Stimulated activated naive CD8-positive, alpha-beta T cell treated with anti-CD3 and anti-CD28 coated beads, Interleukin-15, amount 100 ng/mL, for 72 hours (primary cell): ENCODE measurements at regions not wholly inside any gene's neighbourhood (a gene's known extent, or its start where the extent isn't known, plus 50 kb on each side); places are given as distances from the start of the nearest gene placed in this dataset.
"Not testable (repeated sequence)": the region's sequence is repeated elsewhere in the genome, so short reads cannot be mapped to it uniquely, and the experiment has no call there.

Experiments
- ATAC-seq: fragments of 150-1000 bp; cut with Tn5 transposase; 2 replicates; pipeline ENCODE4 v1.10.0; 2021; ENCODE audit warnings: mild to moderate bottlenecking, moderate library complexity
- DNase-seq, 2 donors: peaks; one replicate each; pipeline ENCODE4 v3.0.0; 2021 to 2022
- H3K27ac Mint-ChIP-seq, 2 donors: one replicate each; pipeline ENCODE4 v1.8.0; 2022; ENCODE audit warnings: mild to moderate bottlenecking in 2 of 2, mixed read lengths in 2 of 2, moderate library complexity in 2 of 2
- H3K27me3 Mint-ChIP-seq: one replicate; pipeline ENCODE4 v1.8.0; 2022; ENCODE audit warnings: mixed read lengths
- H3K4me1 Mint-ChIP-seq: one replicate; pipeline ENCODE4 v1.8.0; 2022; ENCODE audit warnings: mild to moderate bottlenecking, mixed read lengths
- H3K4me3 Mint-ChIP-seq, 2 donors: one replicate each; pipeline ENCODE4 v1.8.0; 2022; ENCODE audit warnings: mild to moderate bottlenecking in 2 of 2, mixed read lengths in 2 of 2, moderate library complexity in 1 of 2
- H3K9me3 Mint-ChIP-seq, 2 donors: one replicate each; pipeline ENCODE4 v1.8.0; 2022; ENCODE audit warnings: mixed read lengths in 2 of 2

- peaks cover 10 to 24% of the 10 kb centered on the region in 2 donors for H3K9me3 Mint-ChIP-seq
- H3K27ac Mint-ChIP-seq = no peak overlapping the region
- ATAC-seq = no peak
- no peak for DNase-seq
- no peaks in the 10 kb centered on the region for H3K4me1 Mint-ChIP-seq
- no peak overlapping the region for H3K4me3 Mint-ChIP-seq
- no peaks in the 10 kb centered on the region for H3K27me3 Mint-ChIP-seq
Measured at GRCh38 chr1:80143361-80143760, 1136.8 kb upstream of the ADGRL4 start.

GRCh38 chr1:80137946-80138602, 1131.5 kb upstream of the ADGRL4 start:
- not testable (repeated sequence) for H3K27me3 Mint-ChIP-seq, ATAC-seq, H3K4me3 Mint-ChIP-seq, H3K27ac Mint-ChIP-seq, H3K9me3 Mint-ChIP-seq, DNase-seq, H3K4me1 Mint-ChIP-seq

GRCh38 chr1:80113168-80114038, 1106.9 kb upstream of the ADGRL4 start:
- Mint-ChIP-seq H3K27ac (no peak overlapping the region), H3K27me3 (no peaks in the 10 kb centered on the region), H3K4me3 (no peak overlapping the region), H3K9me3 (peaks cover 19 to 31% of the 10 kb centered on the region in 2 donors), H3K4me1 (no peaks in the 10 kb centered on the region)
- ATAC-seq = no peak
- no peak for DNase-seq

- H3K9me3 Mint-ChIP-seq = peaks cover 16 to 22% of the 10 kb centered on the region in 2 donors
- H3K4me3 Mint-ChIP-seq = no peak overlapping the region
- no peaks in the 10 kb centered on the region for H3K4me1 Mint-ChIP-seq
- DNase-seq (no peak), ATAC-seq (no peak)
- no peak overlapping the region for H3K27ac Mint-ChIP-seq
- H3K27me3 Mint-ChIP-seq = no peaks in the 10 kb centered on the region
Measured at GRCh38 chr1:80101159-80101558, 1094.6 kb upstream of the ADGRL4 start.

DNA sequence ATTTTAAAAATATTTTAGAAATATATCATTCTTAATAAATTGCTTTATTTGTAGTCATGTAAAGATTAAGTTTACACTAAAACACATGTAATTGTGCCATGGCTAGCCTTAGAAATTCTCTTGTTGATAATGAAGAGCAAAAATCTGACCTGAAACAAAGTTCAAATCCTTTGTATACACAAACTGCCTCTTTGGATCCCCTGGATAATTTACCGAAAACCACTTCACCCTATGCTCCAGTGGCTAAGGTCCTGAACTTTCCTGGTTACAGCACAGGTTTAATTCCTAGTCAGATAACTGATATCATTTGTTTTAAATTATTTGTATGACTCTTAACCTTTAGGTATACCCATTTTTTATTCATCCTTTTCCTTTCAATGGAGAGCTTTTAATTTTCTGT, 1093.2 kb upstream of the ADGRL4 start:
- Mint-ChIP-seq H3K9me3 (peaks cover 20 to 30% of the 10 kb centered on the region in 2 donors), H3K27me3 (no peaks in the 10 kb centered on the region), H3K4me1 (no peaks in the 10 kb centered on the region), H3K27ac (no peak overlapping the region), H3K4me3 (no peak overlapping the region)
- DNase-seq (no peak), ATAC-seq (no peak)

DNA sequence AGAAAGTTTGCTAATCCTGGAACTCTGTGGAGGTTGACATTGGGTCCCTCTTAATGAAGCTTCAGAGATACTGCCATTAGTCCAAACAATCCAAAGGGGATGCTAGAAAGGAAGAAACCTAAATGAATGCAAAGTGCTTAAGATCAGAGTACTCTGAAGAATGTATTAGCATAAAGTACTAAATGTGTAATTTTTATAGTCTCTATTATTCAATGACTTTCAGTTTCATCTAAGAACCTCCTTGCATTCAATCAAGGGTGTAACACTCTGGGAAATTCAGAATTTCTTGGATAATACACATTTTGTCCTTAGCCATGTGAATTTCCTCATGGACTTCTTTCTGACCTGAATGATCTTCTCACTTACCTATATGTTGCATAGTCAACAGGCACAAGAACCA, 1078.5 kb upstream of the ADGRL4 start:
- DNase-seq = no peak
- no peak overlapping the region for H3K27ac Mint-ChIP-seq
- no peak overlapping the region for H3K4me3 Mint-ChIP-seq
- ATAC-seq = no peak
- peaks cover 15% of the 10 kb centered on the region in 2 donors for H3K9me3 Mint-ChIP-seq
- H3K27me3 Mint-ChIP-seq = no peaks in the 10 kb centered on the region
- no peaks in the 10 kb centered on the region for H3K4me1 Mint-ChIP-seq

DNA sequence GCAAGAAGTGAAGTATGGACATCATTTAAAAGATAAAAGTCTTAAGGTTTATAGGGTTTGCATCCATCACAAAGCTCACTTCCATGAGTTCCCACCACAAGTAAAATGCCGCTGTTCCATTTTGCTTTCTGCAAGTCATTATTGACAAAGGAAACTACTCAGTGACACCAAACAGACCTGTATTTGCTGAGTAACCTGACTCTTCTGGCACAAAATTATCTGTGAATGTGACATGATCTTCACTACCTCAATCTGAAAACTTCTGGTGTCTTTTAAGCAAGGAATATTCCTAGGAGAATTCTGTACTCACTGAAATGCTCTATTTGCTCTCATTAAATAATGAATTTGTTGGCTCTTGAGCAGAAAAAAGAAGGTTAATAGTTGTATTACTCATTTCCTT, 1077.4 kb upstream of the ADGRL4 start:
- Mint-ChIP-seq H3K27ac (no peak overlapping the region), H3K9me3 (peaks cover 15 to 22% of the 10 kb centered on the region in 2 donors), H3K27me3 (no peaks in the 10 kb centered on the region), H3K4me3 (no peak overlapping the region), H3K4me1 (no peaks in the 10 kb centered on the region)
- DNase-seq (no peak), ATAC-seq (no peak)

DNA sequence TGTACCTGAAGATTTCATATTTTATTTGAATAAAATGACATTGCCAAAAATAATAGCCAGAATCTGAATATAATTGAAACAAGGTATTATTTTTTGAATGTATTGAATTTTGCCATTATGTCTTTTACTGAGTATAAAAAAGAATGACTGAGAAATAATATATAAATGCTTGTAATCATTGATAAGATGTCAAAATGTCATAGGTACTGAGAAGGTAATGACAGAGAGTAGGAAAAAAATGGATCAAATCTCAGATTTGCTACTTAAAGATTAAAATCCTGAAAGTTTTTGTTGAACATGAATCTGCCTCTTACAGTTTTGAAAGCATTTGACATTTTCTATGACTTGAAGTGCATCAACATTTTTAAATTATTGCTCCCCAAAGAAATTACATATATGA, 1069.9 kb upstream of the ADGRL4 start:
- ATAC-seq (no peak), DNase-seq (no peak)
- H3K27me3 Mint-ChIP-seq = no peaks in the 10 kb centered on the region
- no peaks in the 10 kb centered on the region for H3K4me1 Mint-ChIP-seq
- no peak overlapping the region for H3K4me3 Mint-ChIP-seq
- no peak overlapping the region for H3K27ac Mint-ChIP-seq
- peaks cover 14 to 17% of the 10 kb centered on the region in 2 donors for H3K9me3 Mint-ChIP-seq

DNA sequence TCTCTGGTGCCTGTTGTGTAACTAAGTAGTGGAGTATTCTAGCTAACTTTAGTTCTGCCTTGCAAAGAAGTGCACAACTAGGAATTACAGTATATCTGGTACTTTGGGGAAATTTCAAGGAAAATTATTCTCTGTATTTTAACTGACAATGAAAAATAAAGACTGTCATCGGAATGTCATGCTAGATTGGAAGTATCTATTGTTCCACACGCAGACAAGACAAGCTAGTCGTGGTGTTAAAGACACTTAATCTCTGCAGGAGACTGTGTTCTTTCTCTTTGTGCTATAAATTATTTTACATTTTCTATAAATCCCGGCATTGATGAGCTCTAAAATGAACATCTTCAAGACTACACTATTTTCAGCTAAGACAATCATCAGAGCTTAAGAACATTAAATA, 1068.8 kb upstream of the ADGRL4 start:
- ATAC-seq = no peak
- Mint-ChIP-seq H3K4me3 (no peak overlapping the region), H3K27me3 (no peaks in the 10 kb centered on the region), H3K27ac (no peak overlapping the region), H3K4me1 (no peaks in the 10 kb centered on the region), H3K9me3 (peaks cover 8 to 10% of the 10 kb centered on the region in 2 donors)
- DNase-seq = no peak

DNA sequence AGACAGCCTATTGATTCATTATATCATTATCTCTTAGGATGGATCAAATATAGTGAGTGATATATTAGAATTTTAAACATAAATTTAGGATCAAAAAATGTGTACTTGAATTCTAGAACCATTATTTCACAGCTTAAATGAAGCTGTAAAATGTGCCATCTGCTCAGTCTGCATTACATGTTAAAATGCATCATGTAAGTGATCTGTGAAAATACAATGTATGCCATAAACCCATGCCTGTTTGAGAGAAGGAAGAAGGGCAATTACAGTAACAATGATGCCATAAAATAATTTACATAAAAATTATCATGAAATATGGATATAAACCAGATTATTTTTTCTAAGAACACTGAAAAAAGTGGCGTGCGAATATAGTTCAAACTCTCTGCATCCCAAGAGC, 1066.0 kb upstream of the ADGRL4 start:
- no peak for ATAC-seq
- peaks cover 0 to 6% of the 10 kb centered on the region in 2 donors for H3K9me3 Mint-ChIP-seq
- H3K4me3 Mint-ChIP-seq = no peak overlapping the region
- H3K27me3 Mint-ChIP-seq = no peaks in the 10 kb centered on the region
- H3K27ac Mint-ChIP-seq = no peak overlapping the region
- no peaks in the 10 kb centered on the region for H3K4me1 Mint-ChIP-seq
- no peak for DNase-seq

GRCh38 chr1:80066060-80066459, 1059.5 kb upstream of the ADGRL4 start:
- no peaks in the 10 kb centered on the region for H3K9me3 Mint-ChIP-seq
- no peaks in the 10 kb centered on the region for H3K4me1 Mint-ChIP-seq
- ATAC-seq (no peak), DNase-seq (no peak)
- no peak overlapping the region for H3K4me3 Mint-ChIP-seq
- no peak overlapping the region for H3K27ac Mint-ChIP-seq
- no peaks in the 10 kb centered on the region for H3K27me3 Mint-ChIP-seq

- no peak for DNase-seq
- Mint-ChIP-seq H3K4me1 (no peaks in the 10 kb centered on the region), H3K9me3 (peaks cover 0 to 7% of the 10 kb centered on the region in 2 donors), H3K27me3 (no peaks in the 10 kb centered on the region), H3K27ac (no peak overlapping the region), H3K4me3 (no peak overlapping the region)
- ATAC-seq = no peak
Measured at GRCh38 chr1:80064524-80064923, 1058.0 kb upstream of the ADGRL4 start.

GRCh38 chr1:80059940-80060339, 1053.4 kb upstream of the ADGRL4 start:
- DNase-seq (no peak), ATAC-seq (no peak)
- no peak overlapping the region for H3K4me3 Mint-ChIP-seq
- no peaks in the 10 kb centered on the region for H3K27me3 Mint-ChIP-seq
- no peak overlapping the region for H3K27ac Mint-ChIP-seq
- H3K4me1 Mint-ChIP-seq = no peaks in the 10 kb centered on the region
- H3K9me3 Mint-ChIP-seq = peaks cover 0 to 7% of the 10 kb centered on the region in 2 donors

GRCh38 chr1:80056179-80056578, 1049.6 kb upstream of the ADGRL4 start:
- Mint-ChIP-seq H3K9me3 (peaks cover 0 to 7% of the 10 kb centered on the region in 2 donors), H3K4me1 (no peaks in the 10 kb centered on the region), H3K4me3 (no peak overlapping the region), H3K27me3 (no peaks in the 10 kb centered on the region), H3K27ac (no peak overlapping the region)
- DNase-seq (no peak), ATAC-seq (no peak)

GRCh38 chr1:80054129-80054528, 1047.6 kb upstream of the ADGRL4 start:
- DNase-seq (no peak), ATAC-seq (no peak)
- Mint-ChIP-seq H3K4me3 (no peak overlapping the region), H3K9me3 (no peaks in the 10 kb centered on the region), H3K27ac (no peak overlapping the region), H3K27me3 (no peaks in the 10 kb centered on the region), H3K4me1 (no peaks in the 10 kb centered on the region)

GRCh38 chr1:80053613-80054012, 1047.1 kb upstream of the ADGRL4 start:
- DNase-seq (no peak), ATAC-seq (no peak)
- H3K4me1 Mint-ChIP-seq = no peaks in the 10 kb centered on the region
- H3K4me3 Mint-ChIP-seq = no peak overlapping the region
- no peaks in the 10 kb centered on the region for H3K9me3 Mint-ChIP-seq
- no peaks in the 10 kb centered on the region for H3K27me3 Mint-ChIP-seq
- no peak overlapping the region for H3K27ac Mint-ChIP-seq
